SK-N-SH (cell line): ENCODE measurements at regions not wholly inside any gene's neighbourhood (a gene's known extent, or its start where the extent isn't known, plus 50 kb on each side); places are given as distances from the start of the nearest gene placed in this dataset.
A peak's percentile ranks its signal among the peaks of the same experiment; 100 is the strongest.

Source experiments
- CTCF ChIA-PET: fragments of 300-600, 350-600 bp; formaldehyde crosslinking; extraction: SDS; loops from one replicate; lab custom pipeline; 2021; lab: Yijun Ruan, JAX
- POLR2A ChIA-PET: fragments of 350-600 bp; sonication (Branson Sonifier 250); formaldehyde crosslinking; extraction: SDS; loops from one replicate; lab custom pipeline; 2020; ENCODE audit warnings: antibody characterized with exemption, inconsistent platforms; lab: Yijun Ruan, JAX
- DNase-seq: peaks from one replicate; pipeline ENCODE4 v3.0.0; 2012
- H2AFZ ChIP-seq: fragments of 200-600 bp; sonication (generic); 2 replicates; pipeline ENCODE4 v1.8.1; 2016; ENCODE audit warnings: antibody characterized with exemption, mild to moderate bottlenecking, low read depth
- H3F3A ChIP-seq: fragments of 200-600 bp; sonication (generic); replicated peaks from 2 replicates; pipeline ENCODE3; 2016; ENCODE audit warnings: antibody characterized with exemption, mild to moderate bottlenecking; ENCODE audit not compliant: insufficient read depth
- H3K27ac ChIP-seq, 2 experiments: fragments of 200-500 bp in 1 of 2; fragments of 200-600 bp in 1 of 2; sonication (Bioruptor generic) in 1 of 2; sonication (generic), shearing (Covaris generic) in 1 of 2; 2 replicates each; pipeline versions ENCODE4 v1.5.1 to v1.6.1; 2014 to 2016; ENCODE audit warnings: low read depth in 2 of 2, inconsistent platforms in 1 of 2, low read length in 1 of 2, mild to moderate bottlenecking in 1 of 2, mixed read lengths in 1 of 2
- H3K27me3 ChIP-seq: fragments of 200-600 bp; sonication (generic), shearing (Covaris generic); 2 replicates; pipeline ENCODE4 v1.6.1; 2016; ENCODE audit warnings: mixed run types; ENCODE audit not compliant: insufficient read depth
- H3K36me3 ChIP-seq, 2 experiments: fragments of 200-500 bp in 1 of 2; fragments of 200-600 bp in 1 of 2; sonication (Bioruptor generic) in 1 of 2; sonication (generic) in 1 of 2; replicated peaks in 1 of 2; 2 replicates each; pipeline versions ENCODE3 to v1.5.1; 2014 to 2016; ENCODE audit warnings: low read length in 1 of 2, mild to moderate bottlenecking in 1 of 2; ENCODE audit not compliant: insufficient read depth in 2 of 2, control insufficient read depth in 1 of 2
- H3K4me1 ChIP-seq, 2 experiments: fragments of 200-500 bp in 1 of 2; fragments of 200-600 bp in 1 of 2; sonication (Bioruptor generic) in 1 of 2; sonication (generic), shearing (Covaris generic) in 1 of 2; 2 replicates each; pipeline versions ENCODE4 v1.5.1 to v1.6.1; 2014 to 2016; ENCODE audit warnings: low read depth in 1 of 2, low read length in 1 of 2, mixed run types in 1 of 2; ENCODE audit not compliant: insufficient read depth in 2 of 2, control insufficient read depth in 1 of 2
- H3K4me2 ChIP-seq: fragments of 200-600 bp; sonication (generic), shearing (Covaris generic); 2 replicates; pipeline ENCODE4 v1.6.1; 2017; ENCODE audit warnings: mixed run types
- H3K4me3 ChIP-seq, 2 experiments: fragments of 200-500 bp in 1 of 2; fragments of 200-600 bp in 1 of 2; sonication (Bioruptor generic) in 1 of 2; sonication (generic), shearing (Covaris generic) in 1 of 2; 2 replicates each; pipeline versions ENCODE4 v1.5.1 to v1.8.1; 2014 to 2016; ENCODE audit warnings: low read depth in 2 of 2, inconsistent platforms in 1 of 2, low read length in 1 of 2, mild to moderate bottlenecking in 1 of 2, mixed read lengths in 1 of 2, moderate library complexity in 1 of 2
- H3K79me2 ChIP-seq: fragments of 200-600 bp; sonication (generic); 2 replicates; pipeline ENCODE4 v1.8.1; 2017; ENCODE audit warnings: mild to moderate bottlenecking; ENCODE audit not compliant: insufficient read depth
- H3K9ac ChIP-seq: fragments of 200-600 bp; sonication (generic); 2 replicates; pipeline ENCODE4 v1.6.1; 2017; ENCODE audit warnings: mixed run types
- H3K9me2 ChIP-seq: fragments of 200-600 bp; sonication (generic); 2 replicates; pipeline ENCODE4 v1.6.1; 2017; ENCODE audit warnings: mixed run types
- H3K9me3 ChIP-seq: fragments of 200-600 bp; sonication (generic); 2 replicates; pipeline ENCODE4 v1.6.1; 2017; ENCODE audit warnings: mixed run types, mild to moderate bottlenecking, moderate library complexity
- H4K20me1 ChIP-seq: fragments of 200-600 bp; sonication (generic); 2 replicates; pipeline ENCODE4 v1.6.1; 2017; ENCODE audit warnings: mild to moderate bottlenecking, mixed run types; ENCODE audit not compliant: insufficient read depth
- FOXM1 ChIP-seq: IDR thresholded peaks from 2 replicates; pipeline ENCODE4 v1.4.0; 2012; ENCODE audit warnings: low read depth, mild to moderate bottlenecking
- IRF3 ChIP-seq: fragments of 150-350 bp; IDR thresholded peaks from 2 replicates; pipeline ENCODE4 v1.6.1; 2016; ENCODE audit warnings: mild to moderate bottlenecking, low read depth, low read length
- JUND ChIP-seq: IDR thresholded peaks from 2 replicates; pipeline ENCODE4 v1.4.0; 2012
- MEF2A ChIP-seq: IDR thresholded peaks from 2 replicates; pipeline ENCODE4 v1.4.0; 2012; ENCODE audit warnings: low read depth, borderline replicate concordance
- RAD21 ChIP-seq: IDR thresholded peaks from 2 replicates; pipeline ENCODE4 v1.6.1; 2012; ENCODE audit warnings: mild to moderate bottlenecking, low read length
- RXRA ChIP-seq: IDR thresholded peaks from 2 replicates; pipeline ENCODE4 v1.4.0; 2012; ENCODE audit warnings: low read depth, mild to moderate bottlenecking, borderline replicate concordance
- SMC3 ChIP-seq: IDR thresholded peaks from 2 replicates; pipeline ENCODE4 v1.6.1; 2012; ENCODE audit warnings: low read depth, low read length, improper control_type of control experiment
- TAF1 ChIP-seq: IDR thresholded peaks from 2 replicates; pipeline ENCODE4 v1.6.1; 2012; ENCODE audit warnings: low read depth, mild to moderate bottlenecking, low read length, moderate library complexity, borderline replicate concordance
- TEAD4 ChIP-seq: IDR thresholded peaks from 2 replicates; pipeline ENCODE4 v1.4.0; 2012; ENCODE audit warnings: mild to moderate bottlenecking, borderline replicate concordance; ENCODE audit not compliant: insufficient read depth
- WGBS: methylation state at CpG from one replicate; pipeline ENCODE4 v1.1.6; 2017; ENCODE audit warnings: low lambda C conversion rate; 5-methylcytosine and 5-hydroxymethylcytosine counted together
- TF ChIP-seq, protein P1 (sequence below): fragments of 150-350 bp; IDR thresholded peaks from 2 replicates; pipeline ENCODE4 v1.6.1; 2017; ENCODE audit warnings: antibody characterized with exemption, low read length, low read depth, borderline replicate concordance
- TF ChIP-seq, protein P2 (sequence below): fragments of 200-600 bp; sonication (generic); IDR thresholded peaks from 2 replicates; pipeline ENCODE4 v1.6.1; 2017; ENCODE audit warnings: antibody characterized with exemption, mild to moderate bottlenecking, moderate library complexity
- TF ChIP-seq, protein P3 (sequence below): IDR thresholded peaks from 2 replicates; pipeline ENCODE4 v1.4.0; 2012; ENCODE audit warnings: low read depth, borderline replicate concordance
- TF ChIP-seq, protein P4 (sequence below): IDR thresholded peaks from 2 replicates; pipeline ENCODE4 v1.6.1; 2012; ENCODE audit warnings: mild to moderate bottlenecking, low read depth, low read length, moderate library complexity

DNA sequence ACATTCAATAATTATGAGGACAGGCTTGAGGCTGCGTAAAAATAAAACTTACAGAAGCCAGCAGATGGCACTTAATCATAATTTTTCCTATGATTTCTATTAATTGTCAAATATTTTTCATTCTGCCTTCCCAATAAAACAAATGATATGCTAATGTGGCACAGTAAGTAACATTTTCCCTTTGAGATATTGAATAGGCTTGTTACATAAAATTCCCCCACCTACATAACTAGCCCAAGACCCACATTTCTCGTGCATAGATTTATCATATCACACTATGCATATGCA, 55.4 kb upstream of the PTGFRN start:
- peak overlapping the region in 1 of 2 experiments; percentile 87; a peak in 2 of 4 replicates for H3K27ac ChIP-seq
- H3K4me3 ChIP-seq: no peak overlapping the region
- H3K4me1 ChIP-seq: peaks cover 28 to 36% of the 10 kb centered on the region in 2 experiments
- no peak for DNase-seq
- ChIA-PET CTCF (interaction anchor here (0.6 to 2.6 kb wide), 11 partner anchors 24 to 278 kb away, joined by 3 to 7 read pairs (median 5); no protein-coding TSS in a partner anchor), POLR2A (no interaction called here)
- no peak overlapping the region for H3K9ac ChIP-seq
- H4K20me1 ChIP-seq: no peaks in the 10 kb centered on the region
- H2AFZ ChIP-seq: no peak overlapping the region
- no peaks in the 10 kb centered on the region for H3K9me3 ChIP-seq
- no peaks in the 10 kb centered on the region for H3F3A ChIP-seq
- WGBS: 87% methylated on average over 2 of the region's 2 CpGs
- H3K79me2 ChIP-seq: no peaks in the 10 kb centered on the region
- 0 out of 2 replicates have a peak overlapping the region, but pooled peaks have one; percentile 45 for H3K4me2 ChIP-seq
- no peaks in the 10 kb centered on the region for H3K36me3 ChIP-seq
- no peaks in the 10 kb centered on the region for H3K9me2 ChIP-seq
- TF ChIP-seq SMC3 (peak; percentile 35; the same call in 1 of the 2 replicates), TAF1 (no peak), RAD21 (peak; percentile 62), TEAD4 (no peak), FOXM1 (no peak), IRF3 (no peak), MEF2A (no peak), RXRA (no peak), JUND (no peak)
- TF ChIP-seq, protein P1, sequence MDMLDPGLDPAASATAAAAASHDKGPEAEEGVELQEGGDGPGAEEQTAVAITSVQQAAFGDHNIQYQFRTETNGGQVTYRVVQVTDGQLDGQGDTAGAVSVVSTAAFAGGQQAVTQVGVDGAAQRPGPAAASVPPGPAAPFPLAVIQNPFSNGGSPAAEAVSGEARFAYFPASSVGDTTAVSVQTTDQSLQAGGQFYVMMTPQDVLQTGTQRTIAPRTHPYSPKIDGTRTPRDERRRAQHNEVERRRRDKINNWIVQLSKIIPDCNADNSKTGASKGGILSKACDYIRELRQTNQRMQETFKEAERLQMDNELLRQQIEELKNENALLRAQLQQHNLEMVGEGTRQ: no peak
- TF ChIP-seq, protein P2, sequence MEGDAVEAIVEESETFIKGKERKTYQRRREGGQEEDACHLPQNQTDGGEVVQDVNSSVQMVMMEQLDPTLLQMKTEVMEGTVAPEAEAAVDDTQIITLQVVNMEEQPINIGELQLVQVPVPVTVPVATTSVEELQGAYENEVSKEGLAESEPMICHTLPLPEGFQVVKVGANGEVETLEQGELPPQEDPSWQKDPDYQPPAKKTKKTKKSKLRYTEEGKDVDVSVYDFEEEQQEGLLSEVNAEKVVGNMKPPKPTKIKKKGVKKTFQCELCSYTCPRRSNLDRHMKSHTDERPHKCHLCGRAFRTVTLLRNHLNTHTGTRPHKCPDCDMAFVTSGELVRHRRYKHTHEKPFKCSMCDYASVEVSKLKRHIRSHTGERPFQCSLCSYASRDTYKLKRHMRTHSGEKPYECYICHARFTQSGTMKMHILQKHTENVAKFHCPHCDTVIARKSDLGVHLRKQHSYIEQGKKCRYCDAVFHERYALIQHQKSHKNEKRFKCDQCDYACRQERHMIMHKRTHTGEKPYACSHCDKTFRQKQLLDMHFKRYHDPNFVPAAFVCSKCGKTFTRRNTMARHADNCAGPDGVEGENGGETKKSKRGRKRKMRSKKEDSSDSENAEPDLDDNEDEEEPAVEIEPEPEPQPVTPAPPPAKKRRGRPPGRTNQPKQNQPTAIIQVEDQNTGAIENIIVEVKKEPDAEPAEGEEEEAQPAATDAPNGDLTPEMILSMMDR: peak; percentile 43; the same call in 1 of the 2 replicates
- TF ChIP-seq, protein P3, sequence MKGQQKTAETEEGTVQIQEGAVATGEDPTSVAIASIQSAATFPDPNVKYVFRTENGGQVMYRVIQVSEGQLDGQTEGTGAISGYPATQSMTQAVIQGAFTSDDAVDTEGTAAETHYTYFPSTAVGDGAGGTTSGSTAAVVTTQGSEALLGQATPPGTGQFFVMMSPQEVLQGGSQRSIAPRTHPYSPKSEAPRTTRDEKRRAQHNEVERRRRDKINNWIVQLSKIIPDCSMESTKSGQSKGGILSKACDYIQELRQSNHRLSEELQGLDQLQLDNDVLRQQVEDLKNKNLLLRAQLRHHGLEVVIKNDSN: no peak
- TF ChIP-seq, protein P4, sequence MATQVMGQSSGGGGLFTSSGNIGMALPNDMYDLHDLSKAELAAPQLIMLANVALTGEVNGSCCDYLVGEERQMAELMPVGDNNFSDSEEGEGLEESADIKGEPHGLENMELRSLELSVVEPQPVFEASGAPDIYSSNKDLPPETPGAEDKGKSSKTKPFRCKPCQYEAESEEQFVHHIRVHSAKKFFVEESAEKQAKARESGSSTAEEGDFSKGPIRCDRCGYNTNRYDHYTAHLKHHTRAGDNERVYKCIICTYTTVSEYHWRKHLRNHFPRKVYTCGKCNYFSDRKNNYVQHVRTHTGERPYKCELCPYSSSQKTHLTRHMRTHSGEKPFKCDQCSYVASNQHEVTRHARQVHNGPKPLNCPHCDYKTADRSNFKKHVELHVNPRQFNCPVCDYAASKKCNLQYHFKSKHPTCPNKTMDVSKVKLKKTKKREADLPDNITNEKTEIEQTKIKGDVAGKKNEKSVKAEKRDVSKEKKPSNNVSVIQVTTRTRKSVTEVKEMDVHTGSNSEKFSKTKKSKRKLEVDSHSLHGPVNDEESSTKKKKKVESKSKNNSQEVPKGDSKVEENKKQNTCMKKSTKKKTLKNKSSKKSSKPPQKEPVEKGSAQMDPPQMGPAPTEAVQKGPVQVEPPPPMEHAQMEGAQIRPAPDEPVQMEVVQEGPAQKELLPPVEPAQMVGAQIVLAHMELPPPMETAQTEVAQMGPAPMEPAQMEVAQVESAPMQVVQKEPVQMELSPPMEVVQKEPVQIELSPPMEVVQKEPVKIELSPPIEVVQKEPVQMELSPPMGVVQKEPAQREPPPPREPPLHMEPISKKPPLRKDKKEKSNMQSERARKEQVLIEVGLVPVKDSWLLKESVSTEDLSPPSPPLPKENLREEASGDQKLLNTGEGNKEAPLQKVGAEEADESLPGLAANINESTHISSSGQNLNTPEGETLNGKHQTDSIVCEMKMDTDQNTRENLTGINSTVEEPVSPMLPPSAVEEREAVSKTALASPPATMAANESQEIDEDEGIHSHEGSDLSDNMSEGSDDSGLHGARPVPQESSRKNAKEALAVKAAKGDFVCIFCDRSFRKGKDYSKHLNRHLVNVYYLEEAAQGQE: no peak
- no peaks in the 10 kb centered on the region for H3K27me3 ChIP-seq
